GM21390 (cell line): ENCODE measurements at regions not wholly inside any gene's neighbourhood (a gene's known extent, or its start where the extent isn't known, plus 50 kb on each side); places are given as distances from the start of the nearest gene placed in this dataset.
"Not testable (repeated sequence)": the region's sequence is repeated elsewhere in the genome, so short reads cannot be mapped to it uniquely, and the experiment has no call there.

Experiments
- ATAC-seq: cut with Tn5 transposase; IDR thresholded peaks from one replicate; pipeline ENCODE4 v1.9.1; 2021; ENCODE audit not compliant: unreplicated experiment

GRCh38 chr2:167753142-167753541 lies 494.3 kb downstream of the STK39 start:
- ATAC-seq, result no peak

- no peak for ATAC-seq
Observed at GRCh38 chr2:167752734-167753133, 494.7 kb downstream of the STK39 start.

GRCh38 chr2:167750675-167751074 lies 496.7 kb downstream of the STK39 start:
- no peak for ATAC-seq

- no peak for ATAC-seq
Observed at GRCh38 chr2:167749660-167750059, 497.7 kb downstream of the STK39 start.

- no peak for ATAC-seq
Observed at GRCh38 chr2:167749016-167749415, 498.4 kb downstream of the STK39 start.

GRCh38 chr2:167748536-167748935 lies 498.9 kb downstream of the STK39 start:
- no peak for ATAC-seq

GRCh38 chr2:167745667-167746066 lies 501.7 kb downstream of the STK39 start:
- ATAC-seq, result no peak

GRCh38 chr2:167739921-167740320 lies 507.5 kb downstream of the STK39 start:
- not testable (repeated sequence) for ATAC-seq

GRCh38 chr2:167733747-167734146 lies 513.6 kb downstream of the STK39 start:
- no peak for ATAC-seq

GRCh38 chr2:167732326-167732725 lies 515.1 kb downstream of the STK39 start:
- ATAC-seq, result no peak

GRCh38 chr2:167729911-167730310 lies 517.5 kb downstream of the STK39 start:
- no peak for ATAC-seq

- no peak for ATAC-seq
Observed at GRCh38 chr2:167726788-167727187, 520.6 kb downstream of the STK39 start.

- ATAC-seq, result no peak
Observed at GRCh38 chr2:167721593-167721992, 525.8 kb downstream of the STK39 start.

- no peak for ATAC-seq
Observed at GRCh38 chr2:167719410-167719809, 528.0 kb downstream of the STK39 start.

- ATAC-seq, result no peak
Observed at GRCh38 chr2:167718560-167718959, 528.8 kb downstream of the STK39 start.

- ATAC-seq, result no peak
Observed at GRCh38 chr2:167715932-167716331, 531.5 kb downstream of the STK39 start.

GRCh38 chr2:167715498-167715897 lies 531.9 kb downstream of the STK39 start:
- not testable (repeated sequence) for ATAC-seq

GRCh38 chr2:167712275-167712674 lies 535.1 kb downstream of the STK39 start:
- no peak for ATAC-seq

GRCh38 chr2:167708998-167709397 lies 538.4 kb downstream of the STK39 start:
- no peak for ATAC-seq

- ATAC-seq, result no peak
Observed at GRCh38 chr2:167706800-167707199, 540.6 kb downstream of the STK39 start.

GRCh38 chr2:167703441-167703840 lies 544.0 kb downstream of the STK39 start:
- ATAC-seq, result no peak

- no peak for ATAC-seq
Observed at GRCh38 chr2:167702227-167702626, 545.2 kb downstream of the STK39 start.

GRCh38 chr2:167701651-167702050 lies 545.7 kb downstream of the STK39 start:
- ATAC-seq, result no peak

- no peak for ATAC-seq
Observed at GRCh38 chr2:167697948-167698347, 549.4 kb downstream of the STK39 start.
